ENCODE measurements at regions not wholly inside any gene's neighbourhood (a gene's known extent, or its start where the extent isn't known, plus 50 kb on each side); places are given as distances from the start of the nearest gene placed in this dataset.

- no peak overlapping the region for H3K27ac ChIP-seq (ENCODE audit: insufficient read length, low read depth, low read length)
- no peak overlapping the region for H3T11ph ChIP-seq (ENCODE audit: low read length)
- no peaks in the 10 kb centered on the region for H3K9me3 ChIP-seq (ENCODE audit: control insufficient read depth, low read depth, low read length)
- H3K56ac ChIP-seq (ENCODE audit: insufficient read length, low read depth, low read length) = no peak overlapping the region
- no CpG with 5 or more reads among the region's 8 CpGs for WGBS (ENCODE audit: extremely low coverage, insufficient read length, low lambda C conversion rate)
- no peak for TF ChIP-seq CTCF (conservative IDR thresholded peaks at IDR 0.05)
- H2BK20ac ChIP-seq (ENCODE audit: low read depth, low read length, poor library complexity, severe bottlenecking) = no peak overlapping the region
- H2BK120ac ChIP-seq (ENCODE audit: low read depth, low read length, poor library complexity, severe bottlenecking) = no peak overlapping the region
- H2BK5ac ChIP-seq (ENCODE audit: insufficient read length, low read length) = no peak overlapping the region
- no peaks in the 10 kb centered on the region for H3K4me1 ChIP-seq (ENCODE audit: insufficient read depth, low read length)
- H3K23me2 ChIP-seq (ENCODE audit: insufficient read length, low read depth, low read length, poor library complexity, severe bottlenecking) = no peaks in the 10 kb centered on the region
- H3K79me2 ChIP-seq (ENCODE audit: insufficient read depth, low read length) = no peaks in the 10 kb centered on the region
- H4K20me1 ChIP-seq (ENCODE audit: control insufficient read depth, insufficient read depth, insufficient read length) = no peaks in the 10 kb centered on the region
- no peak overlapping the region for H4K91ac ChIP-seq (ENCODE audit: insufficient read length, low read depth, low read length)
- no peak overlapping the region for H4K5ac ChIP-seq (ENCODE audit: insufficient read length, low read depth, low read length)
- no peaks in the 10 kb centered on the region for H3K36me3 Mint-ChIP-seq (ENCODE audit: insufficient read depth in 1 of 3, low read depth in 3 of 3)
- no peak overlapping the region for H3K14ac ChIP-seq (ENCODE audit: insufficient read depth, low read length)
- H2BK15ac ChIP-seq (ENCODE audit: low read depth, low read length) = no peak overlapping the region
- H3K27ac Mint-ChIP-seq = no peak overlapping the region
- DNase-seq = no peak
- no peak overlapping the region for H4K8ac ChIP-seq (replicated peaks; ENCODE audit: insufficient read length, low read depth, low read length)
- H3K4me2 ChIP-seq (ENCODE audit: insufficient read depth, insufficient read length, low read length) = no peak overlapping the region
- H2AK5ac ChIP-seq (ENCODE audit: insufficient read length, low read length) = no peak overlapping the region
- H3K4me3 Mint-ChIP-seq = no peak overlapping the region
- no peak overlapping the region for H3K9ac ChIP-seq (ENCODE audit: extremely low read depth, insufficient read length, low read length)
- no peak overlapping the region for H3K4ac ChIP-seq (ENCODE audit: low read depth, low read length)
- H2BK12ac ChIP-seq (ENCODE audit: insufficient read length, low read depth, low read length) = no peak overlapping the region
- no peak overlapping the region for H2AFZ ChIP-seq (ENCODE audit: low read length)
- H3K79me1 ChIP-seq (ENCODE audit: insufficient read depth, low read depth, low read length, poor library complexity, severe bottlenecking) = no peaks in the 10 kb centered on the region
- H3K4me1 Mint-ChIP-seq = no peaks in the 10 kb centered on the region
- no peaks in the 10 kb centered on the region for H3K9me3 Mint-ChIP-seq
- H3K27me3 ChIP-seq (ENCODE audit: insufficient read depth, low read length) = no peaks in the 10 kb centered on the region
- no peaks in the 10 kb centered on the region for H3K27me3 Mint-ChIP-seq (ENCODE audit: low read depth)
- no peak overlapping the region for H3K23ac ChIP-seq (ENCODE audit: insufficient read length, low read depth, low read length)
- H3K18ac ChIP-seq (ENCODE audit: insufficient read length, low read depth, low read length) = no peak overlapping the region
Measured at GRCh38 chr16:24643489-24643888, 86.0 kb upstream of the TNRC6A start.

All from H9 (cell line).